ENCODE measurements at regions not wholly inside any gene's neighbourhood (a gene's known extent, or its start where the extent isn't known, plus 50 kb on each side); places are given as distances from the start of the nearest gene placed in this dataset.

DNA sequence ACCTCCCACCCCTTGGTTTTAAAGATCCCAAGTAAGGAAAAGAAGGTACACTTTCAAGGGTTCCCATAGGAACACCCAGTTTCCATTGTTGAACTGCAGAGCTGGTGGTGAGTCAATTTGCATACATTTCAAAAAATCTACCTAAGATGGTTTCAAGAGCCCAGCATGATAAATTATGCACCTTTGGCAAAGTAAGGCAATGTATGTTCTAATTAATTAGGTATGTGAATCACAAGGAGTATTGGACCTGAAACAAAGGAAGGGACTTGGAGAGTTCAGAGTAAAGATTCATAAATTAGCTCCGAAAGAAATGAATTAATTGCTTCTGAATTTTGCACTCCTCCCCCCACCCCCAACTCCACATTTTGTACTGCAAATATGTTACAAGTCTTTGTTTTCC is 459.7 kb downstream of the LRATD1 start:
- CTCF ChIA-PET, result no interaction called here
- TF ChIP-seq, protein P1, sequence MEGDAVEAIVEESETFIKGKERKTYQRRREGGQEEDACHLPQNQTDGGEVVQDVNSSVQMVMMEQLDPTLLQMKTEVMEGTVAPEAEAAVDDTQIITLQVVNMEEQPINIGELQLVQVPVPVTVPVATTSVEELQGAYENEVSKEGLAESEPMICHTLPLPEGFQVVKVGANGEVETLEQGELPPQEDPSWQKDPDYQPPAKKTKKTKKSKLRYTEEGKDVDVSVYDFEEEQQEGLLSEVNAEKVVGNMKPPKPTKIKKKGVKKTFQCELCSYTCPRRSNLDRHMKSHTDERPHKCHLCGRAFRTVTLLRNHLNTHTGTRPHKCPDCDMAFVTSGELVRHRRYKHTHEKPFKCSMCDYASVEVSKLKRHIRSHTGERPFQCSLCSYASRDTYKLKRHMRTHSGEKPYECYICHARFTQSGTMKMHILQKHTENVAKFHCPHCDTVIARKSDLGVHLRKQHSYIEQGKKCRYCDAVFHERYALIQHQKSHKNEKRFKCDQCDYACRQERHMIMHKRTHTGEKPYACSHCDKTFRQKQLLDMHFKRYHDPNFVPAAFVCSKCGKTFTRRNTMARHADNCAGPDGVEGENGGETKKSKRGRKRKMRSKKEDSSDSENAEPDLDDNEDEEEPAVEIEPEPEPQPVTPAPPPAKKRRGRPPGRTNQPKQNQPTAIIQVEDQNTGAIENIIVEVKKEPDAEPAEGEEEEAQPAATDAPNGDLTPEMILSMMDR (conservative IDR thresholded peaks at IDR 0.05; ENCODE audit: low read depth), result no peak
- POLR2A ChIA-PET (ENCODE audit: low non-redundant PET), result no interaction called here
- H3K27ac ChIP-seq, result no peak overlapping the region
- DNase-seq (ENCODE audit: low spot score), result no peak

DNA sequence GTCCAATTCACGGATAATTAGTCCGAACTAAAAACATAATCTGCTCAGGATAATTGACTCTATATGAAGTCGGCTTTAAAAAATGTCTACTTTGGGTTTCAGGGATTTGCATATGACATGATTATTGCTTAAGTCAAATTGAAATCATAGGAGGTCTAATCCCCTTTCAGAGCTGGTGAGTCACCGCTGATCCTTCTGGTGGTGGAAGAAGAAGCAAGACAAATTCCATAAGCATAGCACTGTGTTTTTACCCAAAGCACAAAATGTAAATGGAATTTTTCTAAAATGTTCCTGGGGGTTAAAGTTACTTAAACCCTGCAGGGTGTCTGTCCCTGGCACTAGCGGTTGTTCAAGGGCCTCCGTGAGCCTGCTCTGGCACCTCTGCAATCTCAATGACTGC is 460.2 kb downstream of the LRATD1 start:
- ChIA-PET CTCF (no interaction called here), POLR2A (ENCODE audit: low non-redundant PET) (no interaction called here)
- TF ChIP-seq, protein P1 (conservative IDR thresholded peaks at IDR 0.05; ENCODE audit: low read depth), result no peak
- no peak for DNase-seq (ENCODE audit: low spot score)
- no peak overlapping the region for H3K27ac ChIP-seq

DNA sequence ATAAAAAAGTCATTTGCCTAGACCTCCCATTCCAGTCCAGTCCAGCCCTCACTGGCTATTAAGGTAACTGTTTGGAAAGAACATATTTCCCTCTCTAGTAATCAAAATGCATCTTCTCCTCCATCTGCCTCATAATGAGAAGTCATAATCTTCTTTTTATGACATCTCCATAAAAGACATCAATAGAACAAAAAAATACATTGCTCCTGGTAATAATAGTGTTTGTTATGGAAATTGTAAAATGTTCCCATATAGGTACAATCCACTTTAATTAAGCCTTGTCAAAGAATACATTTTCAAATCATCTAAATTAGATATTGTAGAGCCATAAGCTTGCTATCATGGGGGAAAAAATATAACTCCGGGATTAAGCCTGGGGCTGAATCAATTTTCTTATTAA is 461.6 kb downstream of the LRATD1 start:
- CTCF ChIA-PET, result no interaction called here

DNA sequence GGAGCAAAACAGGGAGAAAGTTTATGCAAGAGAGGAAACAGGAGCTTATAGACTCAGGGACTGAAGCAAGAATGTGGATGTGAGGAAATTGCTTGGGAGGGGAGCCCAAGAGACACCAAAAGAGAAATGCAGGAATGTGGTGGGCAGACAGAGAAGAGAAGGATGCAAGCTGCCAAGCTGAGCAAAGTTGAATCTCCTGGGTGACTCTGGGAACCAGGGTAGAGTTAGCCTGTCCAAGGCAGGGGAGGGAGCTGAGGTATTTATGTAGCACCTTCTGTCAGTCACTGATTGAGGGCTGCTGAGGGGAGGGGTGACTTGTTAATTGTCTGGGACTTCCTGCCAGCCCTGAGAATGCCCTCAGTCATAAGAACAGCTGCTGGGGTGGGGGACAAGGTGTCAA is 464.3 kb downstream of the NBAS start:
- TF ChIP-seq, protein P1 (conservative IDR thresholded peaks at IDR 0.05; ENCODE audit: low read depth), result no peak
- ChIA-PET POLR2A (ENCODE audit: low non-redundant PET) (no interaction called here), CTCF (no interaction called here)
- no peak for DNase-seq (ENCODE audit: low spot score)
- no peak overlapping the region for H3K27ac ChIP-seq

More for the DNA sequence above, 461.6 kb downstream of the LRATD1 start:
- POLR2A ChIA-PET (ENCODE audit: low non-redundant PET), result no interaction called here
- TF ChIP-seq, protein P1 (conservative IDR thresholded peaks at IDR 0.05; ENCODE audit: low read depth), result no peak
- H3K27ac ChIP-seq, result no peak overlapping the region
- DNase-seq (ENCODE audit: low spot score), result no peak

DNA sequence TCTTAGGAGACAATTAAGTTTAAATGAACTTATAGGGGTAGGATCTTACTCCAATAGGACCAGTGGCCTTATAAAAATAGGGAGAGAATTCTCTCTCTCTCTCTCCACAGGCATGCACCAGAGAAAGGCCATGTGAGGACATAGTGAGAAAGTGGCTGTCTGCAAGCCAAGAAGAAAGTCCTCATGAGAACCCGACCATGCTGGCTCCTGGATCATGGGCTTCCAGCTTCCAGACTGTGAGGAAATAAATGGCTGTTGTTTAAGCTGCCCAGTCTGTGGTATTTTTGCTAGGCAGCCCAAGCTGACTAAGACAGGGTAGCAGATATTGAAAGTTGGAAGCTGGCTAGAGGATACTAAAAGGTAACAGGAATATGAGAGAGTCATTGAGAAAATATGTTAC is 454.0 kb downstream of the NBAS start:
- no peak for DNase-seq (ENCODE audit: low spot score)
- TF ChIP-seq, protein P1 (conservative IDR thresholded peaks at IDR 0.05; ENCODE audit: low read depth), result no peak
- POLR2A ChIA-PET (ENCODE audit: low non-redundant PET), result no interaction called here
- no peak overlapping the region for H3K27ac ChIP-seq
- CTCF ChIA-PET, result interaction anchor here (0.5 kb wide), 1 partner anchor 53 kb away, joined by 5 read pairs; no protein-coding TSS in a partner anchor

DNA sequence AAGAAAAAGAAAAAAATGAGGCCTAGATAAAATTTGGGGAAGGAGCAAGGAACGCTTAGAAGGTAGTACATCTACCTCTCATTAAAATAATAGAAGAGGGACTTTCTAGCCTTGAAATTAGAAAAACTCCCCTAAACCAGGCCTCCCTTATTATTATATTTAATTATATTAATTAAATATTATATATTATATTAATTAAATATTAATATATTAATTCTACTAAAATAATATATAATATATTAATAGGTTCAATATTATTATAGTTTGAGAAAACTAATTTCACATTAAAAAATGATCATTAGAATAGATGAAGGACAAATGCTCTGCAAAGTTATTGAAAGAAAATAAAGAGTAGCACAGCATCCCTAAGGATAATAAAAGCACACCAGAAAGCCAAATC is 449.4 kb downstream of the NBAS start:
- no peak for DNase-seq (ENCODE audit: low spot score)
- ChIA-PET POLR2A (ENCODE audit: low non-redundant PET) (no interaction called here), CTCF (no interaction called here)
- H3K27ac ChIP-seq, result no peak overlapping the region
- TF ChIP-seq, protein P1 (conservative IDR thresholded peaks at IDR 0.05; ENCODE audit: low read depth), result no peak

DNA sequence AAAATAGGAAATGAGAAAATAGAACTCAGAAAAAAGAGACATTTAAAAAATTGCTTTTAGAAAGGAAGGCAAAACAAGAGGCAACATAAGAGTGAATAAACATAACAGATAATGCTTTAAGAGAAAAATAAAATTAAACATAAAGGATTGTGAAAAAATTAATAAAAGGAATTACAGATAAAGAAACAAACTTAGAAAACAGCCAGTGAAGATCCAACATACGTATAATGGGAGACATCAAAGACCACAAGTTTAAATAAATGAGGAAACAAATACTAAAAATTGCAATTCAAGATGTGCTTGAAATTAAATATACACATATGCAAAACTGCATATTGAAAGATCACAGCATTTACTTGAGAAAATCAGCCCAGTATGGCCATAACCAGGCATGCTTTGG is 448.9 kb downstream of the NBAS start:
- TF ChIP-seq, protein P1 (conservative IDR thresholded peaks at IDR 0.05; ENCODE audit: low read depth), result no peak
- ChIA-PET CTCF (no interaction called here), POLR2A (ENCODE audit: low non-redundant PET) (no interaction called here)
- DNase-seq (ENCODE audit: low spot score), result no peak
- H3K27ac ChIP-seq, result no peak overlapping the region
